HepG2 (cell line): ENCODE measurements at regions not wholly inside any gene's neighbourhood (a gene's known extent, or its start where the extent isn't known, plus 50 kb on each side); places are given as distances from the start of the nearest gene placed in this dataset.

ENCODE experiments used
- CSRNP1 ChIP-seq: sonication (generic); formaldehyde crosslinking; IDR thresholded peaks from 2 replicates; pipeline ENCODE4 v1.8.1; 2023; ENCODE audit warnings: mild to moderate bottlenecking, missing genetic modification reagents
- FLYWCH1 ChIP-seq: sonication (generic); formaldehyde crosslinking; IDR thresholded peaks from 2 replicates; pipeline ENCODE4 v1.8.1; 2023; ENCODE audit warnings: mild to moderate bottlenecking, missing genetic modification reagents
- MAFF ChIP-seq: IDR thresholded peaks from 2 replicates; pipeline ENCODE4 v1.6.1; 2011; ENCODE audit warnings: low read depth, low read length, improper control_type of control experiment
- MAFK ChIP-seq, 2 experiments: IDR thresholded peaks in 1 of 2; conservative IDR thresholded peaks in 1 of 2; 2 replicates each; pipeline ENCODE4 v1.6.1; 2011; ENCODE audit warnings: improper control_type of control experiment in 2 of 2, low read length in 2 of 2
- MED8 ChIP-seq: sonication (generic); formaldehyde crosslinking; IDR thresholded peaks from 2 replicates; pipeline ENCODE4 v1.8.1; 2023; ENCODE audit warnings: mild to moderate bottlenecking, missing genetic modification reagents; ENCODE audit not compliant: insufficient replicate concordance
- NFE2 ChIP-seq: sonication (generic); formaldehyde crosslinking; IDR thresholded peaks from 2 replicates; pipeline ENCODE4 v1.4.0; 2020; ENCODE audit warnings: missing genetic modification reagents
- NONO ChIP-seq, 2 experiments: fragments of 450-650 bp in 1 of 2; sonication (generic) in 1 of 2; formaldehyde crosslinking in 1 of 2; IDR thresholded peaks in 1 of 2; conservative IDR thresholded peaks in 1 of 2; 2 replicates each; pipeline versions ENCODE4 v1.6.1 to v1.8.0; 2017 to 2022; ENCODE audit warnings: mild to moderate bottlenecking in 1 of 2, missing genetic modification reagents in 1 of 2, moderate library complexity in 1 of 2
- RBFOX2 ChIP-seq: fragments of 200-400 bp; formaldehyde crosslinking; IDR thresholded peaks from 2 replicates; pipeline ENCODE4 v1.6.1; 2017; ENCODE audit warnings: low read depth, mild to moderate bottlenecking, low read length
- SOX5 ChIP-seq: IDR thresholded peaks from 2 replicates; pipeline ENCODE4 v1.6.1; 2016; ENCODE audit warnings: borderline replicate concordance
- SP140L ChIP-seq: sonication (generic); formaldehyde crosslinking; IDR thresholded peaks from 2 replicates; pipeline ENCODE4 v1.4.0; 2020; ENCODE audit warnings: missing genetic modification reagents, borderline replicate concordance
- SP4 ChIP-seq: sonication (generic); formaldehyde crosslinking; IDR thresholded peaks from 2 replicates; pipeline ENCODE4 v1.8.1; 2023; ENCODE audit warnings: mild to moderate bottlenecking, missing genetic modification reagents
- TF ChIP-seq, protein P1 (sequence below): IDR thresholded peaks from 2 replicates; pipeline ENCODE4 v1.4.0; 2020; ENCODE audit warnings: mild to moderate bottlenecking, missing genetic modification reagents
- TF ChIP-seq, protein P2 (sequence below): IDR thresholded peaks from 2 replicates; pipeline ENCODE4 v1.6.1; 2012; ENCODE audit warnings: low read depth, low read length, improper control_type of control experiment
- TF ChIP-seq, protein P3 (sequence below): sonication (generic); formaldehyde crosslinking; IDR thresholded peaks from 2 replicates; pipeline ENCODE4 v1.5.1; 2020; ENCODE audit warnings: missing genetic modification reagents, mild to moderate bottlenecking, borderline replicate concordance
- TF ChIP-seq, protein P4 (sequence below): sonication (generic); formaldehyde crosslinking; IDR thresholded peaks from 2 replicates; pipeline ENCODE4 v1.5.1; 2020; ENCODE audit warnings: missing genetic modification reagents, mild to moderate bottlenecking, borderline replicate concordance

DNA sequence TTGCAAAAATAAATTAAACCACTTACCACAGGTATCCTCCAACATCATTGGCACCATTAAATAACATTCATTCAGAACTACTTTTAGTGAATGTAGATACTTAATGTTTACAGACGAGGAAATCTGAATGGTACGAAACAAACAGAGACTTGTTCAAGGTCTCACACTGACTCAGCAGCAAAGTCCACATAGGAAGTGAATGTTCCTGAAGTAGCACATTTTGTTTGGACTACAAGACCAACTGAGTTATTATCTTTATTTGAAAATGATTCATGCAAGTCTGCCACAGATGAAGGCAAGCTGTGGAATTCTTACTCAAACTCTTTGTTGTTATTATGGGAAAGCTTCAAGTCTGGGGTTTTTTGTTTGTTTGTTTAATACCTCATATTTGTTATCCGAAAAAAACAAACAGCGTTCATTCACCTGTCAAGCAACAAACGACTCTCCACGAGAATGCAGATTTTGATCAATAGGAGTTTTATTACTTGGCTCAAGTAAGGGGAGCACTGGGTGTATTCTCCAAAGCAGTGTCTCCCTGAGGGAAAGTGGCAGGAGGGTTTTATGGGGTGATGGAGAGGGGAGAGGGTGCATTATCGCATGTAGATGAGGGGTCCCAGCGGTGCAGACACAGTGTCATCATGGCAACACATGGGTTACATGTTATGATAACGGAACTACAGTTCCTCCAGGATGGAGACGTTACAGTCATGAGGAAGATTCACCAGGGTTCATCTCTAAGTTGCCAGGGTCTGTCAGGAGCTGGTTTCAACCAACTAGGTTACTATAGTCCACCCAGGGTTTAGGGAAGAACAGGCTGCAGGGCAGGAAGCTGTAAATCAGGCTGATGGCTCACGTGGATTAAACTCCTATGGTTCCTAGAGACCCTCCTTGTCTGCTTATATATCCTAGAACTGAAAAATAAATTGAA, 147.7 kb upstream of the AKR1E2 start (continued):
- TF ChIP-seq, protein P1, sequence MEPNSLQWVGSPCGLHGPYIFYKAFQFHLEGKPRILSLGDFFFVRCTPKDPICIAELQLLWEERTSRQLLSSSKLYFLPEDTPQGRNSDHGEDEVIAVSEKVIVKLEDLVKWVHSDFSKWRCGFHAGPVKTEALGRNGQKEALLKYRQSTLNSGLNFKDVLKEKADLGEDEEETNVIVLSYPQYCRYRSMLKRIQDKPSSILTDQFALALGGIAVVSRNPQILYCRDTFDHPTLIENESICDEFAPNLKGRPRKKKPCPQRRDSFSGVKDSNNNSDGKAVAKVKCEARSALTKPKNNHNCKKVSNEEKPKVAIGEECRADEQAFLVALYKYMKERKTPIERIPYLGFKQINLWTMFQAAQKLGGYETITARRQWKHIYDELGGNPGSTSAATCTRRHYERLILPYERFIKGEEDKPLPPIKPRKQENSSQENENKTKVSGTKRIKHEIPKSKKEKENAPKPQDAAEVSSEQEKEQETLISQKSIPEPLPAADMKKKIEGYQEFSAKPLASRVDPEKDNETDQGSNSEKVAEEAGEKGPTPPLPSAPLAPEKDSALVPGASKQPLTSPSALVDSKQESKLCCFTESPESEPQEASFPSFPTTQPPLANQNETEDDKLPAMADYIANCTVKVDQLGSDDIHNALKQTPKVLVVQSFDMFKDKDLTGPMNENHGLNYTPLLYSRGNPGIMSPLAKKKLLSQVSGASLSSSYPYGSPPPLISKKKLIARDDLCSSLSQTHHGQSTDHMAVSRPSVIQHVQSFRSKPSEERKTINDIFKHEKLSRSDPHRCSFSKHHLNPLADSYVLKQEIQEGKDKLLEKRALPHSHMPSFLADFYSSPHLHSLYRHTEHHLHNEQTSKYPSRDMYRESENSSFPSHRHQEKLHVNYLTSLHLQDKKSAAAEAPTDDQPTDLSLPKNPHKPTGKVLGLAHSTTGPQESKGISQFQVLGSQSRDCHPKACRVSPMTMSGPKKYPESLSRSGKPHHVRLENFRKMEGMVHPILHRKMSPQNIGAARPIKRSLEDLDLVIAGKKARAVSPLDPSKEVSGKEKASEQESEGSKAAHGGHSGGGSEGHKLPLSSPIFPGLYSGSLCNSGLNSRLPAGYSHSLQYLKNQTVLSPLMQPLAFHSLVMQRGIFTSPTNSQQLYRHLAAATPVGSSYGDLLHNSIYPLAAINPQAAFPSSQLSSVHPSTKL (CRISPR knock-in tag): peak; percentile 42; the same call in 1 of the 2 replicates
- TF ChIP-seq NFE2 (CRISPR knock-in tag) (no peak), FLYWCH1 (CRISPR knock-in tag) (no peak), MAFF (peak; percentile 62), SP140L (no peak), CSRNP1 (CRISPR knock-in tag) (no peak), RBFOX2 (no peak), MED8 (CRISPR knock-in tag) (no peak), MAFK (conservative IDR thresholded peaks at IDR 0.05 in 1 of 2, IDR thresholded peaks at IDR 0.05 in 1 of 2; ENCODE audit: low read length in 2 of 2) (peak; percentile 33 to 42; a peak in 2 of 4 replicates), SP4 (no peak), SOX5 (CRISPR knock-in tag) (peak; percentile 15; the same call in 1 of the 2 replicates), NONO (IDR thresholded peaks at IDR 0.05) (no peak), NONO (CRISPR knock-in tag; conservative IDR thresholded peaks at IDR 0.05) (no peak)
- TF ChIP-seq, protein P2, sequence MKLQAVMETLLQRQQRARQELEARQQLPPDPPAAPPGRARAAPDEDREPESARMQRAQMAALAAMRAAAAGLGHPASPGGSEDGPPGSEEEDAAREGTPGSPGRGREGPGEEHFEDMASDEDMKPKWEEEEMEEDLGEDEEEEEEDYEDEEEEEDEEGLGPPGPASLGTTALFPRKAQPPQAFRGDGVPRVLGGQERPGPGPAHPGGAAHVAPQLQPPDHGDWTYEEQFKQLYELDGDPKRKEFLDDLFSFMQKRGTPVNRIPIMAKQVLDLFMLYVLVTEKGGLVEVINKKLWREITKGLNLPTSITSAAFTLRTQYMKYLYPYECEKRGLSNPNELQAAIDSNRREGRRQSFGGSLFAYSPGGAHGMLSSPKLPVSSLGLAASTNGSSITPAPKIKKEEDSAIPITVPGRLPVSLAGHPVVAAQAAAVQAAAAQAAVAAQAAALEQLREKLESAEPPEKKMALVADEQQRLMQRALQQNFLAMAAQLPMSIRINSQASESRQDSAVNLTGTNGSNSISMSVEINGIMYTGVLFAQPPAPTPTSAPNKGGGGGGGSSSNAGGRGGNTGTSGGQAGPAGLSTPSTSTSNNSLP: 0 out of 2 replicates have a peak, but pooled peaks have one; percentile 15
- TF ChIP-seq, protein P3, sequence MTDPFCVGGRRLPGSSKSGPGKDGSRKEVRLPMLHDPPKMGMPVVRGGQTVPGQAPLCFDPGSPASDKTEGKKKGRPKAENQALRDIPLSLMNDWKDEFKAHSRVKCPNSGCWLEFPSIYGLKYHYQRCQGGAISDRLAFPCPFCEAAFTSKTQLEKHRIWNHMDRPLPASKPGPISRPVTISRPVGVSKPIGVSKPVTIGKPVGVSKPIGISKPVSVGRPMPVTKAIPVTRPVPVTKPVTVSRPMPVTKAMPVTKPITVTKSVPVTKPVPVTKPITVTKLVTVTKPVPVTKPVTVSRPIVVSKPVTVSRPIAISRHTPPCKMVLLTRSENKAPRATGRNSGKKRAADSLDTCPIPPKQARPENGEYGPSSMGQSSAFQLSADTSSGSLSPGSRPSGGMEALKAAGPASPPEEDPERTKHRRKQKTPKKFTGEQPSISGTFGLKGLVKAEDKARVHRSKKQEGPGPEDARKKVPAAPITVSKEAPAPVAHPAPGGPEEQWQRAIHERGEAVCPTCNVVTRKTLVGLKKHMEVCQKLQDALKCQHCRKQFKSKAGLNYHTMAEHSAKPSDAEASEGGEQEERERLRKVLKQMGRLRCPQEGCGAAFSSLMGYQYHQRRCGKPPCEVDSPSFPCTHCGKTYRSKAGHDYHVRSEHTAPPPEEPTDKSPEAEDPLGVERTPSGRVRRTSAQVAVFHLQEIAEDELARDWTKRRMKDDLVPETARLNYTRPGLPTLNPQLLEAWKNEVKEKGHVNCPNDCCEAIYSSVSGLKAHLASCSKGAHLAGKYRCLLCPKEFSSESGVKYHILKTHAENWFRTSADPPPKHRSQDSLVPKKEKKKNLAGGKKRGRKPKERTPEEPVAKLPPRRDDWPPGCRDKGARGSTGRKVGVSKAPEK (CRISPR knock-in tag): no peak
- TF ChIP-seq, protein P4, sequence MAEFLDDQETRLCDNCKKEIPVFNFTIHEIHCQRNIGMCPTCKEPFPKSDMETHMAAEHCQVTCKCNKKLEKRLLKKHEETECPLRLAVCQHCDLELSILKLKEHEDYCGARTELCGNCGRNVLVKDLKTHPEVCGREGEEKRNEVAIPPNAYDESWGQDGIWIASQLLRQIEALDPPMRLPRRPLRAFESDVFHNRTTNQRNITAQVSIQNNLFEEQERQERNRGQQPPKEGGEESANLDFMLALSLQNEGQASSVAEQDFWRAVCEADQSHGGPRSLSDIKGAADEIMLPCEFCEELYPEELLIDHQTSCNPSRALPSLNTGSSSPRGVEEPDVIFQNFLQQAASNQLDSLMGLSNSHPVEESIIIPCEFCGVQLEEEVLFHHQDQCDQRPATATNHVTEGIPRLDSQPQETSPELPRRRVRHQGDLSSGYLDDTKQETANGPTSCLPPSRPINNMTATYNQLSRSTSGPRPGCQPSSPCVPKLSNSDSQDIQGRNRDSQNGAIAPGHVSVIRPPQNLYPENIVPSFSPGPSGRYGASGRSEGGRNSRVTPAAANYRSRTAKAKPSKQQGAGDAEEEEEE (CRISPR knock-in tag): no peak
